K562 (cell line): ENCODE measurements at regions not wholly inside any gene's neighbourhood (a gene's known extent, or its start where the extent isn't known, plus 50 kb on each side); places are given as distances from the start of the nearest gene placed in this dataset.

ENCODE experiments used
- BDP1 ChIP-seq: IDR thresholded peaks from 3 replicates; pipeline ENCODE4 v1.6.1; 2011; ENCODE audit not compliant: insufficient read length, insufficient read depth
- BRCA1 ChIP-seq, 2 experiments: fragments of 450-650 bp in 1 of 2; sonication (generic) in 1 of 2; formaldehyde crosslinking in 1 of 2; IDR thresholded peaks; 2 replicates each; pipeline versions ENCODE4 v1.5.0 to v1.6.1; 2017 to 2020; ENCODE audit warnings: mild to moderate bottlenecking in 1 of 2, missing genetic modification reagents in 1 of 2
- GATA2 ChIP-seq: sonication (generic); formaldehyde crosslinking; IDR thresholded peaks from 2 replicates; pipeline ENCODE4 v1.4.0; 2020; ENCODE audit warnings: mild to moderate bottlenecking, missing genetic modification reagents
- MGA ChIP-seq: fragments of 450-650 bp; IDR thresholded peaks from 2 replicates; pipeline ENCODE4 v1.6.1; 2016; ENCODE audit warnings: mild to moderate bottlenecking, moderate library complexity
- MTA3 ChIP-seq: fragments of 450-650 bp; formaldehyde crosslinking; IDR thresholded peaks from 2 replicates; pipeline ENCODE4 v1.6.1; 2017; ENCODE audit warnings: mild to moderate bottlenecking, borderline replicate concordance
- SMAD1 ChIP-seq: fragments of 150-350 bp; IDR thresholded peaks from 2 replicates; pipeline ENCODE4 v1.6.1; 2014; ENCODE audit warnings: low read length, low read depth; ENCODE audit not compliant: partially characterized antibody
- TRIM25 ChIP-seq: fragments of 450-650 bp; IDR thresholded peaks from 2 replicates; pipeline ENCODE4 v1.7.0; 2016; ENCODE audit warnings: borderline replicate concordance
- ZNF274 ChIP-seq: IDR thresholded peaks from 2 replicates; pipeline ENCODE4 v1.6.1; 2011; ENCODE audit warnings: low read depth, mild to moderate bottlenecking, low read length, moderate library complexity, borderline replicate concordance
- TF ChIP-seq, protein P1 (sequence below): conservative IDR thresholded peaks from 2 replicates; pipeline ENCODE4 v1.6.1; 2011; ENCODE audit warnings: low read depth, mild to moderate bottlenecking, low read length; ENCODE audit not compliant: control insufficient read depth
- TF ChIP-seq, protein P2 (sequence below): sonication (generic); formaldehyde crosslinking; IDR thresholded peaks from 2 replicates; pipeline ENCODE4 v1.8.0; 2022; ENCODE audit warnings: mild to moderate bottlenecking, low read depth, missing genetic modification reagents

GRCh38 chr16:85561248-85562092 is 51.7 kb upstream of the GSE1 start (continued):
- TF ChIP-seq TRIM25 (no peak), ZNF274 (no peak), SMAD1 (no peak), BDP1 (no peak), MGA (no peak), MTA3 (peak; percentile 62), GATA2 (CRISPR knock-in tag) (no peak; the same call in 1 of the 2 replicates), BRCA1 (IDR thresholded peaks at IDR 0.05) (no peak), BRCA1 (CRISPR knock-in tag; IDR thresholded peaks at IDR 0.05) (no peak)
- TF ChIP-seq, protein P1, sequence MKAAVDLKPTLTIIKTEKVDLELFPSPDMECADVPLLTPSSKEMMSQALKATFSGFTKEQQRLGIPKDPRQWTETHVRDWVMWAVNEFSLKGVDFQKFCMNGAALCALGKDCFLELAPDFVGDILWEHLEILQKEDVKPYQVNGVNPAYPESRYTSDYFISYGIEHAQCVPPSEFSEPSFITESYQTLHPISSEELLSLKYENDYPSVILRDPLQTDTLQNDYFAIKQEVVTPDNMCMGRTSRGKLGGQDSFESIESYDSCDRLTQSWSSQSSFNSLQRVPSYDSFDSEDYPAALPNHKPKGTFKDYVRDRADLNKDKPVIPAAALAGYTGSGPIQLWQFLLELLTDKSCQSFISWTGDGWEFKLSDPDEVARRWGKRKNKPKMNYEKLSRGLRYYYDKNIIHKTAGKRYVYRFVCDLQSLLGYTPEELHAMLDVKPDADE = peak; percentile 72; the same call in 1 of the 2 replicates
- TF ChIP-seq, protein P2, sequence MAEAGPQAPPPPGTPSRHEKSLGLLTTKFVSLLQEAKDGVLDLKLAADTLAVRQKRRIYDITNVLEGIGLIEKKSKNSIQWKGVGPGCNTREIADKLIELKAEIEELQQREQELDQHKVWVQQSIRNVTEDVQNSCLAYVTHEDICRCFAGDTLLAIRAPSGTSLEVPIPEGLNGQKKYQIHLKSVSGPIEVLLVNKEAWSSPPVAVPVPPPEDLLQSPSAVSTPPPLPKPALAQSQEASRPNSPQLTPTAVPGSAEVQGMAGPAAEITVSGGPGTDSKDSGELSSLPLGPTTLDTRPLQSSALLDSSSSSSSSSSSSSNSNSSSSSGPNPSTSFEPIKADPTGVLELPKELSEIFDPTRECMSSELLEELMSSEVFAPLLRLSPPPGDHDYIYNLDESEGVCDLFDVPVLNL (CRISPR knock-in tag) = no peak; the same call in 1 of the 2 replicates
